ENCODE measurements at regions not wholly inside any gene's neighbourhood (a gene's known extent, or its start where the extent isn't known, plus 50 kb on each side); places are given as distances from the start of the nearest gene placed in this dataset.

- TF ChIP-seq PATZ1 (CRISPR knock-in tag; IDR thresholded peaks at IDR 0.05; ENCODE audit: borderline replicate concordance) (no peak), ZC3H10 (CRISPR knock-in tag; IDR thresholded peaks at IDR 0.05) (no peak), CSRNP3 (CRISPR knock-in tag; IDR thresholded peaks at IDR 0.05) (no peak), ZFP30 (CRISPR knock-in tag; IDR thresholded peaks at IDR 0.05) (no peak), ARNTL (CRISPR knock-in tag; IDR thresholded peaks at IDR 0.05; ENCODE audit: borderline replicate concordance, low read depth) (no peak), ISL1 (CRISPR knock-in tag; IDR thresholded peaks at IDR 0.05) (no peak), CREB5 (CRISPR knock-in tag; IDR thresholded peaks at IDR 0.05; ENCODE audit: low read depth) (no peak), ZNF565 (CRISPR knock-in tag; conservative IDR thresholded peaks at IDR 0.05; ENCODE audit: low read depth) (no peak), ESRRG (CRISPR knock-in tag; IDR thresholded peaks at IDR 0.05) (no peak), ZNF70 (CRISPR knock-in tag; IDR thresholded peaks at IDR 0.05) (no peak), CSDC2 (CRISPR knock-in tag; IDR thresholded peaks at IDR 0.05) (no peak), TSHZ2 (CRISPR knock-in tag; IDR thresholded peaks at IDR 0.05) (no peak), SNAI2 (CRISPR knock-in tag; IDR thresholded peaks at IDR 0.05) (no peak), POU6F1 (CRISPR knock-in tag; IDR thresholded peaks at IDR 0.05; ENCODE audit: borderline replicate concordance, low read depth) (no peak), ZNF8 (CRISPR knock-in tag; IDR thresholded peaks at IDR 0.05) (no peak), ZFP3 (CRISPR knock-in tag; IDR thresholded peaks at IDR 0.05) (no peak), RARB (CRISPR knock-in tag; IDR thresholded peaks at IDR 0.05) (no peak), BACH2 (CRISPR knock-in tag; IDR thresholded peaks at IDR 0.05; ENCODE audit: borderline replicate concordance) (no peak), PPARA (CRISPR knock-in tag; IDR thresholded peaks at IDR 0.05; ENCODE audit: borderline replicate concordance) (no peak), TOX (CRISPR knock-in tag; IDR thresholded peaks at IDR 0.05; ENCODE audit: borderline replicate concordance) (no peak)
- ATAC-seq, result 0 out of 3 replicates have a peak, but pooled peaks have one; percentile 32
Observed at GRCh38 chr13:28548872-28549271, 53.9 kb upstream of the FLT1 start.

GRCh38 chr13:28548468-28548867 is 53.5 kb upstream of the FLT1 start:
- no peak for ATAC-seq
- no peak for TF ChIP-seq ISL1 (CRISPR knock-in tag; IDR thresholded peaks at IDR 0.05)
- no peak for TF ChIP-seq ESRRG (CRISPR knock-in tag; IDR thresholded peaks at IDR 0.05)
- TF ChIP-seq OSR1 (CRISPR knock-in tag; IDR thresholded peaks at IDR 0.05), result no peak
- TF ChIP-seq ZFP30 (CRISPR knock-in tag; IDR thresholded peaks at IDR 0.05), result no peak
- TF ChIP-seq GLIS3 (CRISPR knock-in tag; IDR thresholded peaks at IDR 0.05), result no peak
- TF ChIP-seq PATZ1 (CRISPR knock-in tag; IDR thresholded peaks at IDR 0.05; ENCODE audit: borderline replicate concordance), result no peak
- TF ChIP-seq ZFP3 (CRISPR knock-in tag; IDR thresholded peaks at IDR 0.05), result no peak
- no peak for TF ChIP-seq SNAI2 (CRISPR knock-in tag; IDR thresholded peaks at IDR 0.05)
- TF ChIP-seq BACH2 (CRISPR knock-in tag; IDR thresholded peaks at IDR 0.05; ENCODE audit: borderline replicate concordance), result no peak
- no peak for TF ChIP-seq ZNF8 (CRISPR knock-in tag; IDR thresholded peaks at IDR 0.05)
- TF ChIP-seq ZC3H10 (CRISPR knock-in tag; IDR thresholded peaks at IDR 0.05), result no peak
- TF ChIP-seq RARB (CRISPR knock-in tag; IDR thresholded peaks at IDR 0.05), result no peak
- no peak for TF ChIP-seq ZNF70 (CRISPR knock-in tag; IDR thresholded peaks at IDR 0.05)
- TF ChIP-seq CSDC2 (CRISPR knock-in tag; IDR thresholded peaks at IDR 0.05), result no peak
- TF ChIP-seq TSHZ2 (CRISPR knock-in tag; IDR thresholded peaks at IDR 0.05), result no peak
- TF ChIP-seq TOX (CRISPR knock-in tag; IDR thresholded peaks at IDR 0.05; ENCODE audit: borderline replicate concordance), result no peak

All from SK-N-SH treated with all-trans-retinoic acid at 6 μM for 48 hours (cell line).